GM12878 (cell line): ENCODE measurements at regions not wholly inside any gene's neighbourhood (a gene's known extent, or its start where the extent isn't known, plus 50 kb on each side); places are given as distances from the start of the nearest gene placed in this dataset.

Source experiments
- CHD4 ChIP-seq: fragments of 200-600 bp; sonication (generic); IDR thresholded peaks from 2 replicates; pipeline ENCODE4 v1.6.1; 2016; ENCODE audit warnings: mild to moderate bottlenecking
- CTCF ChIP-seq, 3 experiments: IDR thresholded peaks in 2 of 3; conservative IDR thresholded peaks in 1 of 3; 2 replicates each; pipeline ENCODE4 v1.5.1; 2011; ENCODE audit warnings: low read depth in 3 of 3, low read length in 3 of 3, mild to moderate bottlenecking in 3 of 3, control low read depth in 2 of 3, moderate library complexity in 2 of 3, inconsistent platforms in 1 of 3, mixed read lengths in 1 of 3; ENCODE audit not compliant: control insufficient read depth in 2 of 3, insufficient read depth in 1 of 3; ENCODE audit errors: extremely low read depth in 1 of 3
- EZH2 ChIP-seq: IDR thresholded peaks from 2 replicates; pipeline ENCODE4 v1.6.1; 2012; ENCODE audit warnings: low read depth, mild to moderate bottlenecking, control low read depth, inconsistent platforms, low read length, borderline replicate concordance; ENCODE audit not compliant: control insufficient read depth
- NR2F1 ChIP-seq: fragments of 450-650 bp; conservative IDR thresholded peaks from 2 replicates; pipeline ENCODE4 v1.6.1; 2017; ENCODE audit warnings: mild to moderate bottlenecking
- POLR2A ChIP-seq: IDR thresholded peaks from 2 replicates; pipeline ENCODE4 v1.6.1; 2011; ENCODE audit warnings: low read depth, mild to moderate bottlenecking, low read length
- POU2F2 ChIP-seq: IDR thresholded peaks from 3 replicates; pipeline ENCODE4 v1.6.1; 2011; ENCODE audit warnings: low read depth, mild to moderate bottlenecking, low read length, borderline replicate concordance
- RELB ChIP-seq: fragments of 450-650 bp; IDR thresholded peaks from 2 replicates; pipeline ENCODE4 v1.6.1; 2017; ENCODE audit warnings: low read depth, mild to moderate bottlenecking, moderate library complexity
- SMC3 ChIP-seq: IDR thresholded peaks from 2 replicates; pipeline ENCODE4 v1.6.1; 2011; ENCODE audit warnings: low read length, improper control_type of control experiment, borderline replicate concordance
- SPI1 ChIP-seq: IDR thresholded peaks from 2 replicates; pipeline ENCODE4 v1.6.1; 2011; ENCODE audit warnings: low read depth, mild to moderate bottlenecking, low read length, moderate library complexity, borderline replicate concordance; ENCODE audit not compliant: insufficient read depth
- STAT1 ChIP-seq: fragments of 450-650 bp; conservative IDR thresholded peaks from 2 replicates; pipeline ENCODE4 v1.6.1; 2014; ENCODE audit warnings: antibody characterized with exemption, mild to moderate bottlenecking
- USF2 ChIP-seq: IDR thresholded peaks from 2 replicates; pipeline ENCODE4 v1.6.1; 2011; ENCODE audit warnings: low read depth, low read length, improper control_type of control experiment, borderline replicate concordance

GRCh38 chr7:19213746-19214145 is 68.5 kb upstream of the FERD3L start:
- TF ChIP-seq USF2, result no peak
- TF ChIP-seq POU2F2, result no peak
- no peak for TF ChIP-seq CTCF (IDR thresholded peaks at IDR 0.05 in 2 of 3, conservative IDR thresholded peaks at IDR 0.05 in 1 of 3; ENCODE audit: control insufficient read depth in 2 of 3, extremely low read depth in 1 of 3, insufficient read depth in 1 of 3, low read depth in 3 of 3, low read length in 3 of 3)
- no peak for TF ChIP-seq POLR2A
- TF ChIP-seq CHD4, result no peak
- no peak for TF ChIP-seq SMC3
- no peak for TF ChIP-seq SPI1
- no peak for TF ChIP-seq RELB
- no peak for TF ChIP-seq NR2F1
- TF ChIP-seq STAT1, result no peak
- no peak for TF ChIP-seq EZH2
